Thymus (tissue), 11 donors: ENCODE measurements at regions not wholly inside any gene's neighbourhood (a gene's known extent, or its start where the extent isn't known, plus 50 kb on each side); places are given as distances from the start of the nearest gene placed in this dataset.

Experiments
- DNase-seq, 9 donors: peaks; one replicate each; pipeline ENCODE4 v3.0.0-alpha.2; 2013; ENCODE audit warnings: low spot score in 9 of 9, low read depth in 6 of 9, missing footprints in 1 of 9
- H3K27ac ChIP-seq, 2 donors: one replicate each; pipeline ENCODE4 v1.5.1; 2013; ENCODE audit warnings: control low read depth in 1 of 2, low read depth in 1 of 2, low read length in 1 of 2, mild to moderate bottlenecking in 1 of 2, moderate library complexity in 1 of 2
- H3K27me3 ChIP-seq, 2 donors: one replicate each; pipeline ENCODE4 v1.5.1; 2013; ENCODE audit warnings: low read length in 1 of 2; ENCODE audit not compliant: control insufficient read depth in 2 of 2, insufficient read depth in 1 of 2
- H3K36me3 ChIP-seq, 2 donors: one replicate each; pipeline ENCODE4 v1.5.1; 2013; ENCODE audit warnings: low read length in 1 of 2, mild to moderate bottlenecking in 1 of 2, moderate library complexity in 1 of 2; ENCODE audit not compliant: control insufficient read depth in 2 of 2, insufficient read depth in 2 of 2
- H3K4me1 ChIP-seq, 2 donors: one replicate each; pipeline ENCODE4 v1.5.1; 2013; ENCODE audit warnings: low read length in 2 of 2; ENCODE audit not compliant: control insufficient read depth in 2 of 2, insufficient read depth in 2 of 2
- H3K4me3 ChIP-seq, 2 donors: one replicate each; pipeline ENCODE4 v1.5.1; 2013; ENCODE audit warnings: low read length in 2 of 2, control low read depth in 1 of 2, mild to moderate bottlenecking in 1 of 2
- H3K9me3 ChIP-seq, 2 donors: one replicate each; pipeline ENCODE4 v1.5.1; 2013; ENCODE audit warnings: low read length in 1 of 2, mild to moderate bottlenecking in 1 of 2; ENCODE audit not compliant: control insufficient read depth in 2 of 2, insufficient read depth in 1 of 2
- WGBS: extraction: QIAGEN DNeasy Blood & Tissue Kit; methylation state at CpG from one replicate; pipeline ENCODE4 v1.1.7; 2013; 5-methylcytosine and 5-hydroxymethylcytosine counted together
- donor health status: healthy.

GRCh38 chr2:12314127-12314760 is 402.5 kb upstream of the TRIB2 start:
- Histone ChIP-seq H3K36me3 (no peaks in the 10 kb centered on the region), H3K4me3 (no peak overlapping the region), H3K9me3 (no peaks in the 10 kb centered on the region), H3K27me3 (no peaks in the 10 kb centered on the region), H3K27ac (no peak overlapping the region), H3K4me1 (peaks cover 2 to 8% of the 10 kb centered on the region in 2 donors)
- WGBS: 87% methylated on average over 8 of the region's 8 CpGs
- DNase-seq: no peak

- 93% methylated on average over 3 of the region's 3 CpGs for WGBS
- H3K4me3 ChIP-seq: no peak overlapping the region
- H3K27me3 ChIP-seq: no peaks in the 10 kb centered on the region
These were observed 401.5 kb upstream of the TRIB2 start for GRCh38 chr2:12315224-12315623.

GRCh38 chr2:12316476-12316875 is 400.3 kb upstream of the TRIB2 start:
- no peak overlapping the region for H3K4me3 ChIP-seq
- no peaks in the 10 kb centered on the region for H3K27me3 ChIP-seq
- no peak for DNase-seq
- H3K4me1 ChIP-seq: peaks cover 0 to 11% of the 10 kb centered on the region in 2 donors
- no peaks in the 10 kb centered on the region for H3K36me3 ChIP-seq
- no peak overlapping the region for H3K27ac ChIP-seq
- H3K9me3 ChIP-seq: no peaks in the 10 kb centered on the region
- 92% methylated on average over 3 of the region's 3 CpGs for WGBS

More at GRCh38 chr2:12315224-12315623, 401.5 kb upstream of the TRIB2 start:
- H3K27ac ChIP-seq: no peak overlapping the region
- H3K9me3 ChIP-seq: no peaks in the 10 kb centered on the region
- H3K4me1 ChIP-seq: peaks cover under 1 to 11% of the 10 kb centered on the region in 2 donors
- no peaks in the 10 kb centered on the region for H3K36me3 ChIP-seq
- no peak for DNase-seq

DNA sequence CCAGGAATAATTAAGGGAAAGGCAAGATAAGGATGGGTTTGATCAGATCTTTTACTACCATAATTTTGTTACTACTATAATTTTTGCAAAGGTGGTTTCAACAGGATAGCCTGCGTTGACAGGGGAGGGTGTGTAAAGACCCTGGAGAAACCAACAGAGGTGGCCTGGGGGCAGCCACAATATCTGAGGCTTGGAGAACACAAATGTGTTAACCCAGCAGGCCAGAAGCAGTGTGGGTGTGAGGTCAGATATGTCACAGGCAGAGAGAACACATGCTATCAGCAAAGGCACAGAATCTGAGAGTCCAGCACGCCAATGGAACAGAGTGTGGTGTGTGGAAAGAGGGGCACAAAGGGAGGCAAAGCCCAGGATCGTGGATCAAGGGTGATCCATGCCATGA is 399.4 kb upstream of the TRIB2 start:
- no peaks in the 10 kb centered on the region for H3K27me3 ChIP-seq
- no peaks in the 10 kb centered on the region for H3K9me3 ChIP-seq
- peaks cover 0 to 11% of the 10 kb centered on the region in 2 donors for H3K4me1 ChIP-seq
- H3K4me3 ChIP-seq: no peak overlapping the region
- DNase-seq: no peak
- 64% methylated on average over 3 of the region's 3 CpGs for WGBS
- H3K27ac ChIP-seq: no peak overlapping the region
- no peaks in the 10 kb centered on the region for H3K36me3 ChIP-seq

- DNase-seq: no peak
- Histone ChIP-seq H3K27ac (no peak overlapping the region), H3K36me3 (no peaks in the 10 kb centered on the region), H3K4me3 (no peak overlapping the region), H3K4me1 (peaks cover 0 to 11% of the 10 kb centered on the region in 2 donors), H3K9me3 (no peaks in the 10 kb centered on the region), H3K27me3 (no peaks in the 10 kb centered on the region)
- WGBS: 94% methylated on average over 6 of the region's 6 CpGs
These were observed 398.8 kb upstream of the TRIB2 start for GRCh38 chr2:12317814-12318426.

DNA sequence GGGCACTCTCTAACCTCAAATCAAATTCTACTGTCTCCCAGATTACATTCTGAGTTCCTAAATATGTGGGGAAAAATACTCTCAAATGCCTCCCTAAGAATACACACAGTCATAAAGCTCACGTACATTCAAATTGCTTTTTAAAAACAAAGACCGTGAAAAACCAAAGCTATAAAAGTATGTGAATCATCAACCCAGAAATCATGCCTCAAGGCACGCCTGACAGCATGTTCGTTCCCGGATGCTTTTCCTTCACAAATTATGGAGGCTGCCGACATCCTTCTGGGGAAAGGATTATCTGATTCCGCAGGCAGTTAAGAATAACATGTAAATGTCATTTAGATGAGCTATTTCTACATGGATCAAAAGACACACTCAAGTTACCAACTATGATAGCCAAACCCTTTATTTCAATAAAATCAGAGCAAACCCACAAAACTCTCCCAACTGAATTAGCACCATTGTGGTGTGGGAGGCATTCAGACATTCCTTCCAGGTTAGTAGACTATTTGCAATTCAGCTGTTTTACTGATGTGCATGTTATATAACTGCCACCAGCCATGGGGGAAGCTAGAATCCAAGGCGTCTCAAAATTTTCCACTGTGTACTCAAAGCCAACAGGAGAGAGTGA is 398.2 kb upstream of the TRIB2 start:
- H3K4me1 ChIP-seq: peaks cover 0 to 9% of the 10 kb centered on the region in 2 donors
- H3K27me3 ChIP-seq: no peaks in the 10 kb centered on the region
- no peak for DNase-seq
- H3K9me3 ChIP-seq: no peaks in the 10 kb centered on the region
- H3K4me3 ChIP-seq: no peak overlapping the region
- H3K27ac ChIP-seq: no peak overlapping the region
- 98% methylated on average over 8 of the region's 8 CpGs for WGBS
- no peaks in the 10 kb centered on the region for H3K36me3 ChIP-seq

- Histone ChIP-seq H3K27me3 (no peaks in the 10 kb centered on the region), H3K4me3 (no peak overlapping the region), H3K27ac (no peak overlapping the region), H3K9me3 (no peaks in the 10 kb centered on the region), H3K36me3 (no peaks in the 10 kb centered on the region), H3K4me1 (peaks cover 0 to 3% of the 10 kb centered on the region in 2 donors)
- no peak for DNase-seq
- WGBS: 85% methylated on average over 7 of the region's 7 CpGs
These were observed 396.6 kb upstream of the TRIB2 start for GRCh38 chr2:12320027-12320734.

DNA sequence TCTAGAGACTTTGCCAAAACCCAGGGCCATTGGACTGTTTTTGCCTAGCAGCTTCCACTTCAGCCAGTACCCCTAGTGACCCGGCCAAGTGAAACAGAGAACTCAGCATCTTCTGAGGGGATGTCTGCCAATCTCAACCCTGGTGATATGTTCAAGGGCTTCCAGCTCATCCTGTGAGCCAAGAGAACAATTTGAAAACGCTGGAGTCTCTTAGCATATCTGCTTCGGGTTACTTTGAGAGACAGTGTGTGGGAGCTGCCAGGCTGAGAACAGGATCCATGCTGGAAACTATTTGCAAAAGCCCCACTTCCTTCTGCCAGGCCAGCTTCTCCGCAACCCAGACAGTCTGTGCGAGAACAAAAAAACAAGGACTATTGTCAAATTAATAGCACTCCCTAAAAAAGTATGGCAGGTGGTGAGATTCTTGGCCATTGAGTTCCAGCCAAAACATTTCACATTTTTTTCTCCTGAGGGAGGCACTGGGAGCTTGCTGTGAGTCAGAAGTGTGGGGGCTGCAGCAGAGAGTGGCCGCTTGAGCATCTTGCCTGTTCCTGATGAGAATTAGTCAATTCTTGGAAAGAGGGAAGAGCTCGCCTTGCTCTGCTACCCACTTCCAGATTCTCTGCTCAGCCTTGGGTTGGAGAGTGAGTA is 395.6 kb upstream of the TRIB2 start:
- no peaks in the 10 kb centered on the region for H3K27me3 ChIP-seq
- WGBS: 95% methylated on average over 7 of the region's 7 CpGs
- no peak overlapping the region for H3K27ac ChIP-seq
- no peaks in the 10 kb centered on the region for H3K9me3 ChIP-seq
- H3K4me1 ChIP-seq: peaks cover 0 to 9% of the 10 kb centered on the region in 2 donors
- no peak for DNase-seq
- H3K4me3 ChIP-seq: no peak overlapping the region
- H3K36me3 ChIP-seq: no peaks in the 10 kb centered on the region
